Retinal pigment epithelial cell (primary cell): ENCODE measurements at regions not wholly inside any gene's neighbourhood (a gene's known extent, or its start where the extent isn't known, plus 50 kb on each side); places are given as distances from the start of the nearest gene placed in this dataset.

ENCODE experiments used
- DNase-seq: peaks from one replicate; pipeline ENCODE4 v3.0.0-alpha.2; 2010; ENCODE audit warnings: low read depth
- H3K4me3 ChIP-seq: 2 replicates; pipeline ENCODE4 v1.5.1; 2011; ENCODE audit warnings: mild to moderate bottlenecking, low read length, control low read depth, moderate library complexity
- CTCF ChIP-seq: conservative IDR thresholded peaks from 2 replicates; pipeline ENCODE4 v1.5.1; 2011; ENCODE audit warnings: low read depth, low read length, control low read depth, inconsistent platforms

GRCh38 chr14:65279510-65279909, 133.0 kb upstream of the FUT8 start:
- H3K4me3 ChIP-seq = no peak overlapping the region
- no peak for DNase-seq
- TF ChIP-seq CTCF = no peak

- no peak overlapping the region for H3K4me3 ChIP-seq
- no peak for TF ChIP-seq CTCF
- DNase-seq = no peak
Measured at GRCh38 chr14:65279958-65280357, 132.6 kb upstream of the FUT8 start.

GRCh38 chr14:65280653-65281052, 131.9 kb upstream of the FUT8 start:
- TF ChIP-seq CTCF = no peak
- no peak for DNase-seq
- H3K4me3 ChIP-seq = no peak overlapping the region

- peak; percentile 11 for DNase-seq
- no peak for TF ChIP-seq CTCF
- no peak overlapping the region for H3K4me3 ChIP-seq
Measured at GRCh38 chr14:65281991-65282895, 130.3 kb upstream of the FUT8 start.

GRCh38 chr14:65282896-65283253, 129.7 kb upstream of the FUT8 start:
- H3K4me3 ChIP-seq = no peak overlapping the region
- DNase-seq = no peak
- TF ChIP-seq CTCF = no peak

- TF ChIP-seq CTCF = peak; percentile 29
- no peak overlapping the region for H3K4me3 ChIP-seq
- no peak for DNase-seq
Measured at GRCh38 chr14:65286443-65286842, 126.1 kb upstream of the FUT8 start.
